Glutamatergic neuron (in vitro differentiated cells): ENCODE measurements at regions not wholly inside any gene's neighbourhood (a gene's known extent, or its start where the extent isn't known, plus 50 kb on each side); places are given as distances from the start of the nearest gene placed in this dataset.

ENCODE experiments used
- DNase-seq: peaks from one replicate; pipeline ENCODE4 v3.0.0; 2022
- H3K27ac Mint-ChIP-seq: one replicate; pipeline ENCODE4 v1.8.0; 2020; ENCODE audit warnings: mild to moderate bottlenecking, mixed read lengths, inconsistent platforms; ENCODE audit not compliant: unreplicated experiment
- H3K27me3 Mint-ChIP-seq: one replicate; pipeline ENCODE4 v1.8.0; 2020; ENCODE audit warnings: mild to moderate bottlenecking, moderate library complexity, mixed read lengths, inconsistent platforms; ENCODE audit not compliant: unreplicated experiment
- H3K36me3 Mint-ChIP-seq: one replicate; pipeline ENCODE4 v1.8.0; 2020; ENCODE audit warnings: mild to moderate bottlenecking, mixed read lengths, inconsistent platforms; ENCODE audit not compliant: unreplicated experiment
- H3K4me1 Mint-ChIP-seq: one replicate; pipeline ENCODE4 v1.8.0; 2020; ENCODE audit warnings: mild to moderate bottlenecking, low read depth, mixed read lengths, inconsistent platforms; ENCODE audit not compliant: unreplicated experiment
- H3K4me3 Mint-ChIP-seq: one replicate; pipeline ENCODE4 v1.8.0; 2020; ENCODE audit warnings: mild to moderate bottlenecking, mixed read lengths, inconsistent platforms; ENCODE audit not compliant: unreplicated experiment
- H3K9me3 Mint-ChIP-seq: one replicate; pipeline ENCODE4 v1.8.0; 2020; ENCODE audit warnings: mild to moderate bottlenecking, moderate library complexity, mixed read lengths, inconsistent platforms; ENCODE audit not compliant: unreplicated experiment
- TF ChIP-seq, protein P1 (sequence below): fragments of 200-600 bp; sonication (generic); IDR thresholded peaks from one replicate; pipeline ENCODE4 v1.5.0; 2021; ENCODE audit not compliant: partially characterized antibody, unreplicated experiment

DNA sequence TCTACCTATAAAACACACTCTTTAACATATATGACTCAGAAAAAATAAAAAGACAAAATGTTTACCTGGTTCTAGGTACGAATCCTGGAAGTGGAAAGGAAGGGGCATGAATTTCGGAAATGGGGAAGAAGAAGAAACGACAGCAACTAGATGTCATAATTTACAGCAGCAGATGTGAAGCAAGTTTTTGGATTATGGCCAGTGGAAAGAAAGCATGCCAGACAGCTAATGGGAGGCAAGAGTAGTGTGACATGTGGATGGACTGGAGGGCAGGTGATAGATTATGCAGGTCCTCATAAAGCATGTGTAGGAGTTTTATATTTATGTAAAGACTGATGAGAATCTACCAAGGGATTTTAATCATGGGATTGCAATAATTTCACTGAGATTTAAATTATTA is 279.0 kb upstream of the TACR3 start:
- Mint-ChIP-seq H3K4me3 (no peak overlapping the region), H3K4me1 (peaks cover 2% of the 10 kb centered on the region), H3K27me3 (no peaks in the 10 kb centered on the region), H3K9me3 (peaks cover 4% of the 10 kb centered on the region), H3K36me3 (no peaks in the 10 kb centered on the region), H3K27ac (no peak overlapping the region)
- DNase-seq: no peak
- TF ChIP-seq, protein P1, sequence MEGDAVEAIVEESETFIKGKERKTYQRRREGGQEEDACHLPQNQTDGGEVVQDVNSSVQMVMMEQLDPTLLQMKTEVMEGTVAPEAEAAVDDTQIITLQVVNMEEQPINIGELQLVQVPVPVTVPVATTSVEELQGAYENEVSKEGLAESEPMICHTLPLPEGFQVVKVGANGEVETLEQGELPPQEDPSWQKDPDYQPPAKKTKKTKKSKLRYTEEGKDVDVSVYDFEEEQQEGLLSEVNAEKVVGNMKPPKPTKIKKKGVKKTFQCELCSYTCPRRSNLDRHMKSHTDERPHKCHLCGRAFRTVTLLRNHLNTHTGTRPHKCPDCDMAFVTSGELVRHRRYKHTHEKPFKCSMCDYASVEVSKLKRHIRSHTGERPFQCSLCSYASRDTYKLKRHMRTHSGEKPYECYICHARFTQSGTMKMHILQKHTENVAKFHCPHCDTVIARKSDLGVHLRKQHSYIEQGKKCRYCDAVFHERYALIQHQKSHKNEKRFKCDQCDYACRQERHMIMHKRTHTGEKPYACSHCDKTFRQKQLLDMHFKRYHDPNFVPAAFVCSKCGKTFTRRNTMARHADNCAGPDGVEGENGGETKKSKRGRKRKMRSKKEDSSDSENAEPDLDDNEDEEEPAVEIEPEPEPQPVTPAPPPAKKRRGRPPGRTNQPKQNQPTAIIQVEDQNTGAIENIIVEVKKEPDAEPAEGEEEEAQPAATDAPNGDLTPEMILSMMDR: no peak

DNA sequence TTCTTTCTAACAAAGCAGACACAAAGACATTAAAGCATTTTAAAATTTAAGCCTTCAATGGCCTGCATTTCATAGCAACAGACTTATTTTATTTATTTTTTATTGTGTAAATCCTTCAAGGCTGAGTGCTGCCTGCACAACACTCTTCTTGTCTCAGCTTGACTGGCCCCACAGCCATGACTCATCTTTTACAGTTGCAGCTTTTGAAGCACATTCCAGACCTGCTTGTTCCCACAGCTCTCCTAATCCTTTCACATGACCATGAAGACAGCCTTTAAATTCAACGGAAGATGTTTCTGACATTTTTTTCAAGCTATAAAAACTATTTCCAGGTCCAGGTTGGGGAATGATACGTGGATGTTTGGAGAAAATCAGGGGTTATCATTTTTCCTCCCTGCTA is 276.9 kb upstream of the TACR3 start:
- H3K9me3 Mint-ChIP-seq: no peaks in the 10 kb centered on the region
- peak overlapping the region; percentile 24 for H3K27ac Mint-ChIP-seq
- DNase-seq: no peak
- no peak overlapping the region for H3K4me3 Mint-ChIP-seq
- peaks cover under 1% of the 10 kb centered on the region for H3K36me3 Mint-ChIP-seq
- H3K27me3 Mint-ChIP-seq: no peaks in the 10 kb centered on the region
- H3K4me1 Mint-ChIP-seq: peaks cover 2% of the 10 kb centered on the region
- TF ChIP-seq, protein P1: no peak

DNA sequence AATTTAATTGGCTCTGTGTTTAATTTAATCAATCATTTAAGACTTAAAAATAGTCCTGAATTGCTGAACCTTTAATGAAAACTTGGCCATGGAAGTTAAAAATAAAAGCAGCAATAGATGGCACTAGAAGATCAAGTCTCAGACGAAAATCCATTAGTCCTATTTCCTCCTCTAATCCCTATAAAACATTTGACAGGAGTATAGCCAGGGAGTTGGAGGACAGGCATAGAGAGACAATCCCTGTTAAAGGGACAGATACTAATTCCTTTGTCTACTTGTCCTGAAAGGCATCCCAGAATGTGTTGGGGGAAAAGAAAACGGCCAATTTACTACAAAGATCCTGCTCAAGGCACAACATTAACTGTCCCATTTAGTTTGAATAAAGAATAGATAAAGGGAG is 276.3 kb upstream of the TACR3 start:
- TF ChIP-seq, protein P1: no peak
- no peak for DNase-seq
- no peak overlapping the region for H3K4me3 Mint-ChIP-seq
- no peaks in the 10 kb centered on the region for H3K9me3 Mint-ChIP-seq
- H3K27ac Mint-ChIP-seq: no peak overlapping the region
- H3K27me3 Mint-ChIP-seq: no peaks in the 10 kb centered on the region
- peaks cover 5% of the 10 kb centered on the region for H3K36me3 Mint-ChIP-seq
- peaks cover 2% of the 10 kb centered on the region for H3K4me1 Mint-ChIP-seq

DNA sequence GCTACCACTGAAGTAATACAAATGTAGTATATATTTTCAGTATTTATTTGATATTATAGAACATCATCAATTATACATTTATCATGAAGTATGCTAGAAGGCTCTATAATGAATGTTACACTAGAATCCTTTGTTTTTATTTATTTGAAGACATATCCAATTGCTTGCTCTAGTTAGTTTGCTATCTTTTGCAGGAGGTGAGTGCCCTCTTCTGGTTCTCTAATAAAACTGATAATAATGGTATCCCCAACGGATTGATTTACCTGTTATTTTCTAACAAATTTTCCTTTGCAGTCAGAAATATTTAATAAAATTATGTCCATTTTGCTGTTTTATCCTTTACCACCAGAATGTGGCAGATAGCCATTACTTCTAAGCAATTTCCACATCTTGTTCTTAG is 274.3 kb upstream of the TACR3 start:
- Mint-ChIP-seq H3K4me1 (peaks cover 2% of the 10 kb centered on the region), H3K4me3 (no peak overlapping the region), H3K9me3 (no peaks in the 10 kb centered on the region), H3K27me3 (no peaks in the 10 kb centered on the region), H3K27ac (no peak overlapping the region), H3K36me3 (peaks cover 5% of the 10 kb centered on the region)
- TF ChIP-seq, protein P1: no peak
- DNase-seq: no peak

DNA sequence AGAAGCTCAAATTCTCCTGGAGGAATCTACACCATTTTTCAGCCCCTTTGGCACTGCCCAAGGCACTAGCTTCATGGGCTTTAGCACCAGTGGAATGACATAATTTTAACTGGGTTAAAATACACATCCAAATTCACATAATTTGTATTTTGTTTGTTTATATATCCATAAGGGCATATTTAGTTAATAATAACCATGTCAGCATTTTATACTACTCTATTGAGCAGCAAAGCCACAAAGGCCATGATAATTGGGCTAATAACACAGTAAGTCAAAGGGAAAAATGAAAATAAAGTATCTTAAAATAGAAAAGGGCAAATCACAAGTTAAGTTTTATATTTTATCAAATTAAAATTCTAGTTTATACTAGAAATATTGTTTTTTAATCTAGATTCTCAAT is 262.7 kb upstream of the TACR3 start:
- no peak for DNase-seq
- H3K27me3 Mint-ChIP-seq: no peaks in the 10 kb centered on the region
- H3K27ac Mint-ChIP-seq: no peak overlapping the region

More for the DNA sequence above, 262.7 kb upstream of the TACR3 start:
- TF ChIP-seq, protein P1: no peak
- H3K4me1 Mint-ChIP-seq: no peaks in the 10 kb centered on the region
- no peaks in the 10 kb centered on the region for H3K36me3 Mint-ChIP-seq
- no peak overlapping the region for H3K4me3 Mint-ChIP-seq
- no peaks in the 10 kb centered on the region for H3K9me3 Mint-ChIP-seq
